Activated naive CD4-positive, alpha-beta T cell treated with anti-CD3 and anti-CD28 coated beads, Interleukin-2, amount 10 ng/mL, durations not matched to agents 7 days and 5 days (primary cell): ENCODE measurements at regions not wholly inside any gene's neighbourhood (a gene's known extent, or its start where the extent isn't known, plus 50 kb on each side); places are given as distances from the start of the nearest gene placed in this dataset.

ENCODE experiments used
- CTCF ChIA-PET: fragments of 350-600 bp; sonication (Branson Sonifier 250); formaldehyde crosslinking; loops from one replicate; lab custom pipeline; 2021; ENCODE audit warnings: antibody characterized with exemption; lab: Charles Lee
- DNase-seq: peaks from one replicate; pipeline ENCODE4 v3.0.0-alpha.2; 2020
- H3K27ac Mint-ChIP-seq: one replicate; pipeline ENCODE4 v1.8.0; 2021; ENCODE audit warnings: mild to moderate bottlenecking, moderate library complexity, mixed read lengths
- H3K27me3 Mint-ChIP-seq: one replicate; pipeline ENCODE4 v1.8.0; 2021; ENCODE audit warnings: mild to moderate bottlenecking, mixed read lengths
- H3K36me3 Mint-ChIP-seq: one replicate; pipeline ENCODE4 v1.8.0; 2021; ENCODE audit warnings: mixed read lengths
- H3K4me1 Mint-ChIP-seq: one replicate; pipeline ENCODE4 v1.8.0; 2021; ENCODE audit warnings: mixed read lengths
- H3K4me3 Mint-ChIP-seq: one replicate; pipeline ENCODE4 v1.8.0; 2021; ENCODE audit warnings: mild to moderate bottlenecking, moderate library complexity, mixed read lengths
- H3K9me3 Mint-ChIP-seq: one replicate; pipeline ENCODE4 v1.8.0; 2021; ENCODE audit warnings: mixed read lengths

- Mint-ChIP-seq H3K27ac (no peak overlapping the region), H3K4me3 (no peak overlapping the region), H3K27me3 (peaks cover 4% of the 10 kb centered on the region), H3K4me1 (no peaks in the 10 kb centered on the region), H3K36me3 (no peaks in the 10 kb centered on the region), H3K9me3 (no peaks in the 10 kb centered on the region)
- no peak for DNase-seq
- CTCF ChIA-PET: interaction anchor here (0.6 kb wide), 1 partner anchor 33 kb away, joined by 3 read pairs; no protein-coding TSS in a partner anchor
Observed at GRCh38 chr6:3651698-3652229, 99.7 kb downstream of the PXDC1 start.

GRCh38 chr6:3650959-3651697 is 100.4 kb downstream of the PXDC1 start:
- CTCF ChIA-PET: no interaction called here
- H3K4me3 Mint-ChIP-seq: no peak overlapping the region
- no peaks in the 10 kb centered on the region for H3K9me3 Mint-ChIP-seq
- no peaks in the 10 kb centered on the region for H3K36me3 Mint-ChIP-seq
- no peak overlapping the region for H3K27ac Mint-ChIP-seq
- DNase-seq: no peak
- no peaks in the 10 kb centered on the region for H3K4me1 Mint-ChIP-seq
- H3K27me3 Mint-ChIP-seq: peaks cover 4% of the 10 kb centered on the region

- DNase-seq: no peak
- H3K27ac Mint-ChIP-seq: no peak overlapping the region
- CTCF ChIA-PET: no interaction called here
- H3K4me1 Mint-ChIP-seq: no peaks in the 10 kb centered on the region
- no peaks in the 10 kb centered on the region for H3K36me3 Mint-ChIP-seq
- H3K27me3 Mint-ChIP-seq: peaks cover 4% of the 10 kb centered on the region
- no peaks in the 10 kb centered on the region for H3K9me3 Mint-ChIP-seq
- no peak overlapping the region for H3K4me3 Mint-ChIP-seq
Observed at GRCh38 chr6:3650076-3650958, 101.2 kb downstream of the PXDC1 start.

GRCh38 chr6:3648724-3649123 is 102.8 kb downstream of the PXDC1 start:
- Mint-ChIP-seq H3K4me3 (no peak overlapping the region), H3K4me1 (no peaks in the 10 kb centered on the region), H3K9me3 (no peaks in the 10 kb centered on the region), H3K36me3 (no peaks in the 10 kb centered on the region), H3K27ac (no peak overlapping the region), H3K27me3 (peaks cover 11% of the 10 kb centered on the region)
- no peak for DNase-seq
- CTCF ChIA-PET: no interaction called here

GRCh38 chr6:3646616-3647362 is 104.7 kb downstream of the PXDC1 start:
- CTCF ChIA-PET: no interaction called here
- no peak overlapping the region for H3K27ac Mint-ChIP-seq
- H3K4me3 Mint-ChIP-seq: no peak overlapping the region
- H3K27me3 Mint-ChIP-seq: peaks cover 16% of the 10 kb centered on the region
- DNase-seq: no peak
- H3K36me3 Mint-ChIP-seq: no peaks in the 10 kb centered on the region
- no peaks in the 10 kb centered on the region for H3K4me1 Mint-ChIP-seq
- H3K9me3 Mint-ChIP-seq: no peaks in the 10 kb centered on the region

- Mint-ChIP-seq H3K9me3 (no peaks in the 10 kb centered on the region), H3K27ac (no peak overlapping the region), H3K4me3 (no peak overlapping the region), H3K36me3 (no peaks in the 10 kb centered on the region), H3K27me3 (peaks cover 16% of the 10 kb centered on the region), H3K4me1 (no peaks in the 10 kb centered on the region)
- DNase-seq: no peak
- CTCF ChIA-PET: no interaction called here
Observed at GRCh38 chr6:3644739-3645012, 106.8 kb downstream of the PXDC1 start.

GRCh38 chr6:3643921-3644738 is 107.4 kb downstream of the PXDC1 start:
- no peak for DNase-seq
- no peak overlapping the region for H3K4me3 Mint-ChIP-seq
- peaks cover 17% of the 10 kb centered on the region for H3K27me3 Mint-ChIP-seq
- CTCF ChIA-PET: no interaction called here
- no peaks in the 10 kb centered on the region for H3K4me1 Mint-ChIP-seq
- H3K36me3 Mint-ChIP-seq: no peaks in the 10 kb centered on the region
- no peak overlapping the region for H3K27ac Mint-ChIP-seq
- H3K9me3 Mint-ChIP-seq: no peaks in the 10 kb centered on the region

GRCh38 chr6:3640868-3641267 is 110.6 kb downstream of the PXDC1 start:
- DNase-seq: no peak
- peaks cover 17% of the 10 kb centered on the region for H3K27me3 Mint-ChIP-seq
- H3K4me3 Mint-ChIP-seq: no peak overlapping the region
- no peak overlapping the region for H3K27ac Mint-ChIP-seq
- H3K9me3 Mint-ChIP-seq: no peaks in the 10 kb centered on the region
- no peaks in the 10 kb centered on the region for H3K4me1 Mint-ChIP-seq
- H3K36me3 Mint-ChIP-seq: no peaks in the 10 kb centered on the region
- CTCF ChIA-PET: no interaction called here

- Mint-ChIP-seq H3K4me1 (no peaks in the 10 kb centered on the region), H3K27ac (no peak overlapping the region), H3K9me3 (no peaks in the 10 kb centered on the region), H3K4me3 (no peak overlapping the region), H3K27me3 (peaks cover 10% of the 10 kb centered on the region), H3K36me3 (no peaks in the 10 kb centered on the region)
- DNase-seq: no peak
- CTCF ChIA-PET: no interaction called here
Observed at GRCh38 chr6:3638662-3639061, 112.9 kb downstream of the PXDC1 start.

GRCh38 chr6:3636060-3636459 is 115.5 kb downstream of the PXDC1 start:
- Mint-ChIP-seq H3K4me1 (no peaks in the 10 kb centered on the region), H3K4me3 (no peak overlapping the region), H3K36me3 (no peaks in the 10 kb centered on the region), H3K27ac (no peak overlapping the region), H3K27me3 (peaks cover 12% of the 10 kb centered on the region), H3K9me3 (no peaks in the 10 kb centered on the region)
- CTCF ChIA-PET: no interaction called here
- no peak for DNase-seq

- Mint-ChIP-seq H3K4me3 (no peak overlapping the region), H3K4me1 (no peaks in the 10 kb centered on the region), H3K9me3 (no peaks in the 10 kb centered on the region), H3K36me3 (no peaks in the 10 kb centered on the region), H3K27ac (no peak overlapping the region), H3K27me3 (peaks cover 12% of the 10 kb centered on the region)
- CTCF ChIA-PET: no interaction called here
- no peak for DNase-seq
Observed at GRCh38 chr6:3635482-3635881, 116.0 kb downstream of the PXDC1 start.

- Mint-ChIP-seq H3K36me3 (no peaks in the 10 kb centered on the region), H3K4me3 (no peak overlapping the region), H3K27me3 (peaks cover 7% of the 10 kb centered on the region), H3K9me3 (no peaks in the 10 kb centered on the region), H3K4me1 (no peaks in the 10 kb centered on the region), H3K27ac (no peak overlapping the region)
- CTCF ChIA-PET: no interaction called here
- DNase-seq: no peak
Observed at GRCh38 chr6:3634280-3634816, 117.2 kb downstream of the PXDC1 start.

GRCh38 chr6:3633711-3634110 is 117.8 kb downstream of the PXDC1 start:
- H3K36me3 Mint-ChIP-seq: no peaks in the 10 kb centered on the region
- no peak for DNase-seq
- H3K4me3 Mint-ChIP-seq: no peak overlapping the region
- CTCF ChIA-PET: no interaction called here
- H3K27ac Mint-ChIP-seq: no peak overlapping the region
- peaks cover 11% of the 10 kb centered on the region for H3K27me3 Mint-ChIP-seq
- no peaks in the 10 kb centered on the region for H3K9me3 Mint-ChIP-seq
- no peaks in the 10 kb centered on the region for H3K4me1 Mint-ChIP-seq
